GM12892 (cell line): ENCODE measurements at regions not wholly inside any gene's neighbourhood (a gene's known extent, or its start where the extent isn't known, plus 50 kb on each side); places are given as distances from the start of the nearest gene placed in this dataset.
A peak's percentile ranks its signal among the peaks of the same experiment; 100 is the strongest.

Experiments used
- DNase-seq: peaks from one replicate; pipeline ENCODE4 v3.0.0; 2011; ENCODE audit not compliant: insufficient read length
- FAIRE-seq: peaks from 2 replicates; lab custom pipeline; 2011; peaks lifted over from hg19 to GRCh38; lab: Jason Lieb, UNC
- POLR2A ChIP-seq: IDR thresholded peaks from 2 replicates; pipeline ENCODE4 v1.6.1; 2011; ENCODE audit warnings: low read depth, low read length, control low read depth
- POLR2AphosphoS5 ChIP-seq: IDR thresholded peaks from 2 replicates; pipeline ENCODE4 v1.6.1; 2011; ENCODE audit warnings: low read depth, low read length, control low read depth
- TAF1 ChIP-seq: IDR thresholded peaks from 2 replicates; pipeline ENCODE4 v1.6.1; 2011; ENCODE audit warnings: low read depth, mild to moderate bottlenecking, control low read depth, low read length, borderline replicate concordance

GRCh38 chr6:71134929-71135642, 153.5 kb upstream of the OGFRL1 start:
- FAIRE-seq (no peak), DNase-seq (no peak)
- TF ChIP-seq POLR2A (no peak), TAF1 (no peak), POLR2AphosphoS5 (no peak)

GRCh38 chr6:71137973-71138372, 150.6 kb upstream of the OGFRL1 start:
- TF ChIP-seq POLR2AphosphoS5 (no peak), TAF1 (no peak), POLR2A (no peak)
- DNase-seq, result no peak
- no peak for FAIRE-seq

GRCh38 chr6:71138376-71138775, 150.2 kb upstream of the OGFRL1 start:
- TF ChIP-seq POLR2A (no peak), TAF1 (no peak), POLR2AphosphoS5 (no peak)
- FAIRE-seq (no peak), DNase-seq (no peak)

GRCh38 chr6:71139249-71139648, 149.4 kb upstream of the OGFRL1 start:
- no peak for FAIRE-seq
- TF ChIP-seq POLR2A (no peak), TAF1 (no peak), POLR2AphosphoS5 (no peak)
- DNase-seq, result no peak

DNA sequence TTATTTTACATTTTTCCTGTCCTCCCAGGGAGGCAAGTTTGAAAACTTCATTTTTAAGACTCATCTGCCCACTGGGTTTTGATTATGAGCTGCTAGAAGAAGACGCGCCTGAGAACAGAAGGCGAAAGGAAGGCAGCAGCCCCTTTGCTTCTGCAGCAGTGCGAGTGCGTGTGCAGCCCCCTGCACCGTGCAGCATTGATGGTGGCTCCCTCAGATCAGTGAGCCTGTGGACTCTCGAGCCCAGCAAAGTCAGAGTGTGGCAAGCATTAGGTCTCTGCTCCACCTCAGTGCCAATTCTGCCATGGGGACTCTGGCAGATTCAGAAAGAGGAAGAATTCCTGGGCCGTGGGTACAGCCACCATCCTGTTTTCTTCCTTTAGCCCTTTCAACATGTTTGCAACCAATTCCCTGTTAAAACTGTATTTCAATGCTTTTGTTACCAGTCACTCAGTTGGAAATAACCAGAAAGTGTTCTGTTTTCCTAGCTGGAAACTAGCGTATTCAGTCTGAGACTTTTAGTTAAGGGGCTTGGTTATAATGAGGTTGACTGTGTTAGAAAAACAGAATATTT, 134.8 kb upstream of the OGFRL1 start:
- FAIRE-seq, result no peak
- no peak for TF ChIP-seq TAF1
- no peak for DNase-seq

- DNase-seq, result no peak
- TF ChIP-seq TAF1 (no peak), POLR2AphosphoS5 (no peak), POLR2A (no peak)
- FAIRE-seq, result no peak
These were observed 131.3 kb upstream of the OGFRL1 start for GRCh38 chr6:71157345-71157744.

DNA sequence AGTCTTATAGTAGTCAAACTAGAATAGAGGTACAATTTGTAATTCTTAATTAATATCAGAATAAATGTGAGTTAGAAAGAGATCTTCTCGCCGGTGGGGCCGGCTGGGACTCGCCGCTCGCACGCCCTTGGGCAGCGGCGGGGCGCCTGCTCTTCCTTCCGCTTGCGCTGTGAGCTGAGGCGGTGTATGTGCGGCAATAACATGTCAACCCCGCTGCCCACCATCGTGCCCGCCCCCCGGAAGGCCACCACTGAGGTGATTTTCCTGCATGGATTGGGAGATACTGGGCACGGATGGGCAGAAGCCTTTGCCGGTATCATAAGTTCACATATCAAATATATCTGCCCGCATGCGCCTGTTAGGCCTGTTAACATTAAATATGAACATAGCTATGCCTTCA, 123.7 kb upstream of the OGFRL1 start:
- FAIRE-seq (no peak), DNase-seq (no peak)
- TF ChIP-seq POLR2A (no peak), TAF1 (no peak), POLR2AphosphoS5 (no peak)

GRCh38 chr6:71168233-71168765, 120.3 kb upstream of the OGFRL1 start:
- TF ChIP-seq TAF1 (no peak), POLR2A (no peak), POLR2AphosphoS5 (no peak)
- no peak for FAIRE-seq
- no peak for DNase-seq

- TF ChIP-seq TAF1, result no peak
- FAIRE-seq (no peak), DNase-seq (no peak)
These were observed 117.0 kb upstream of the OGFRL1 start for GRCh38 chr6:71171497-71172070.

DNA sequence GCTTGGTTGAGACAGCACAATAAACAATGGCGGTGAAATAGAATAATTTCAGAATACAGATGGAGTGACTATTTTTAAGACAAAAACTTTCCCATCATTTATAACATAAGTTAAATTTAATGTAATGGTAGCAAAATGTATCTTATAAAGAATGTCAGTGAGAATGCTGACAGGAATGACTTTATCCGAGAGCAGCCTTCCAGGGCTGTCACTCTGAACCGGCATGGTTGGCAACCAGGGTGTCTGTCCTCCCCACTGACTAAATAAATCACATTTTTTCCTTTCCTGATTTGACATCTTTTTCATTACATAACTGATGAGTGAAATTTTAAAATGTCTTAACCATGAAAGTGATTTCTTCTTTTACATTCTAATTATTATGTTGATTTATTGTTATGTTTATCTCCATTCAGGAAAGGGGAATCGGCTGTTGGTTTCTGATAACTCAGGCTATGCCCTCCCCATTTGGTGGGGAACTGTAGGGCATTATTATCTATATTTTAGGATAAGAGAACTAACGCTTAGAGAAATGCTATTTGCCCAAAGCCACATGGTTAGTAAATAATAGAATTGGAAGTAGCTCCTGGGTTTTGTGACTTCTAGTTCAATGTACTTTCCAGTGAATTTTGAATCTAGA, 109.2 kb upstream of the OGFRL1 start:
- TF ChIP-seq TAF1 (no peak), POLR2AphosphoS5 (no peak), POLR2A (no peak)
- no peak for DNase-seq
- no peak for FAIRE-seq

DNA sequence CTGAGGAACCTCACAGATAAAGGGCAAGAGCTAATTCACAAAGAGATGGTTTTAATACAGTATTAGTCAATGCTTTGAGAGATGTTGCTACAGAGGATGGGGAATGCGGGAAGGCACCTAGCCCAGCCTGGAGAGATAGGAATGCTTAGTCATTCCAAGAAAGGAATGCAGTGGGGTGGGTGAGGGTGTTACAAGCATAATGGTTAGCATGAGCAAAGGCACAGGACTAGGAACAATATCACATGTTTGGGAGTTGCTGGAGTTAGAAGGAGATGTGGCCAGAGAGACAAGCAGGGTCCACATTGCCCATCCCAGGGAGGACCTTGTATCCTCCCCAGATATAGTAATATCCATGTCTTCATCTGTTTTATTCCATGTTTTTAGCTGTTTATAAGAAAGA, 107.0 kb upstream of the OGFRL1 start:
- TF ChIP-seq POLR2A (no peak), TAF1 (no peak), POLR2AphosphoS5 (no peak)
- DNase-seq (no peak), FAIRE-seq (peak; percentile 5)

GRCh38 chr6:71187141-71187540, 101.5 kb upstream of the OGFRL1 start:
- TF ChIP-seq POLR2A, result no peak
- no peak for TF ChIP-seq POLR2AphosphoS5
- TF ChIP-seq TAF1, result no peak
- DNase-seq (no peak), FAIRE-seq (no peak)
